ENCODE measurements at regions not wholly inside any gene's neighbourhood (a gene's known extent, or its start where the extent isn't known, plus 50 kb on each side); places are given as distances from the start of the nearest gene placed in this dataset.

GRCh38 chr6:4359108-4359730 lies 223.8 kb upstream of the ECI2 start:
- TF ChIP-seq, protein P1, sequence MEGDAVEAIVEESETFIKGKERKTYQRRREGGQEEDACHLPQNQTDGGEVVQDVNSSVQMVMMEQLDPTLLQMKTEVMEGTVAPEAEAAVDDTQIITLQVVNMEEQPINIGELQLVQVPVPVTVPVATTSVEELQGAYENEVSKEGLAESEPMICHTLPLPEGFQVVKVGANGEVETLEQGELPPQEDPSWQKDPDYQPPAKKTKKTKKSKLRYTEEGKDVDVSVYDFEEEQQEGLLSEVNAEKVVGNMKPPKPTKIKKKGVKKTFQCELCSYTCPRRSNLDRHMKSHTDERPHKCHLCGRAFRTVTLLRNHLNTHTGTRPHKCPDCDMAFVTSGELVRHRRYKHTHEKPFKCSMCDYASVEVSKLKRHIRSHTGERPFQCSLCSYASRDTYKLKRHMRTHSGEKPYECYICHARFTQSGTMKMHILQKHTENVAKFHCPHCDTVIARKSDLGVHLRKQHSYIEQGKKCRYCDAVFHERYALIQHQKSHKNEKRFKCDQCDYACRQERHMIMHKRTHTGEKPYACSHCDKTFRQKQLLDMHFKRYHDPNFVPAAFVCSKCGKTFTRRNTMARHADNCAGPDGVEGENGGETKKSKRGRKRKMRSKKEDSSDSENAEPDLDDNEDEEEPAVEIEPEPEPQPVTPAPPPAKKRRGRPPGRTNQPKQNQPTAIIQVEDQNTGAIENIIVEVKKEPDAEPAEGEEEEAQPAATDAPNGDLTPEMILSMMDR (IDR thresholded peaks at IDR 0.05): no peak
- no peak for TF ChIP-seq POLR2A (IDR thresholded peaks at IDR 0.05)

Data from body of pancreas (tissue), 4 donors.